Body of pancreas (tissue), 4 donors: ENCODE measurements at regions not wholly inside any gene's neighbourhood (a gene's known extent, or its start where the extent isn't known, plus 50 kb on each side); places are given as distances from the start of the nearest gene placed in this dataset.

Source experiments
- POLR2A ChIP-seq, 3 donors: fragments of 450-650 bp; IDR thresholded peaks; one replicate each; pipeline ENCODE4 v1.6.1; 2016; ENCODE audit warnings: antibody characterized with exemption in 3 of 3, mild to moderate bottlenecking in 2 of 3
- TF ChIP-seq, protein P1 (sequence below), 7 experiments: fragments of 450-650 bp in 4 of 7; fragments of 200-600 bp in 3 of 7; sonication (generic) in 3 of 7; IDR thresholded peaks; one replicate each; pipeline ENCODE4 v1.5.1; 2016 to 2019; ENCODE audit warnings: antibody characterized with exemption in 7 of 7

GRCh38 chr10:128972036-128972405, 495.0 kb upstream of the MGMT start:
- TF ChIP-seq, protein P1, sequence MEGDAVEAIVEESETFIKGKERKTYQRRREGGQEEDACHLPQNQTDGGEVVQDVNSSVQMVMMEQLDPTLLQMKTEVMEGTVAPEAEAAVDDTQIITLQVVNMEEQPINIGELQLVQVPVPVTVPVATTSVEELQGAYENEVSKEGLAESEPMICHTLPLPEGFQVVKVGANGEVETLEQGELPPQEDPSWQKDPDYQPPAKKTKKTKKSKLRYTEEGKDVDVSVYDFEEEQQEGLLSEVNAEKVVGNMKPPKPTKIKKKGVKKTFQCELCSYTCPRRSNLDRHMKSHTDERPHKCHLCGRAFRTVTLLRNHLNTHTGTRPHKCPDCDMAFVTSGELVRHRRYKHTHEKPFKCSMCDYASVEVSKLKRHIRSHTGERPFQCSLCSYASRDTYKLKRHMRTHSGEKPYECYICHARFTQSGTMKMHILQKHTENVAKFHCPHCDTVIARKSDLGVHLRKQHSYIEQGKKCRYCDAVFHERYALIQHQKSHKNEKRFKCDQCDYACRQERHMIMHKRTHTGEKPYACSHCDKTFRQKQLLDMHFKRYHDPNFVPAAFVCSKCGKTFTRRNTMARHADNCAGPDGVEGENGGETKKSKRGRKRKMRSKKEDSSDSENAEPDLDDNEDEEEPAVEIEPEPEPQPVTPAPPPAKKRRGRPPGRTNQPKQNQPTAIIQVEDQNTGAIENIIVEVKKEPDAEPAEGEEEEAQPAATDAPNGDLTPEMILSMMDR (IDR thresholded peaks at IDR 0.05) = no peak
- TF ChIP-seq POLR2A (IDR thresholded peaks at IDR 0.05) = no peak
